AG10803 (cell line): ENCODE measurements at regions not wholly inside any gene's neighbourhood (a gene's known extent, or its start where the extent isn't known, plus 50 kb on each side); places are given as distances from the start of the nearest gene placed in this dataset.

Experiments used
- DNase-seq: peaks from one replicate; pipeline ENCODE4 v3.0.0; 2010; ENCODE audit warnings: low read depth
- H3K4me3 ChIP-seq: 2 replicates; pipeline ENCODE4 v1.5.1; 2011; ENCODE audit warnings: mild to moderate bottlenecking, low read length, control low read depth
- TF ChIP-seq, protein P1 (sequence below): conservative IDR thresholded peaks from 2 replicates; pipeline ENCODE4 v1.5.1; 2011; ENCODE audit warnings: mild to moderate bottlenecking, low read length, control low read depth, inconsistent platforms

DNA sequence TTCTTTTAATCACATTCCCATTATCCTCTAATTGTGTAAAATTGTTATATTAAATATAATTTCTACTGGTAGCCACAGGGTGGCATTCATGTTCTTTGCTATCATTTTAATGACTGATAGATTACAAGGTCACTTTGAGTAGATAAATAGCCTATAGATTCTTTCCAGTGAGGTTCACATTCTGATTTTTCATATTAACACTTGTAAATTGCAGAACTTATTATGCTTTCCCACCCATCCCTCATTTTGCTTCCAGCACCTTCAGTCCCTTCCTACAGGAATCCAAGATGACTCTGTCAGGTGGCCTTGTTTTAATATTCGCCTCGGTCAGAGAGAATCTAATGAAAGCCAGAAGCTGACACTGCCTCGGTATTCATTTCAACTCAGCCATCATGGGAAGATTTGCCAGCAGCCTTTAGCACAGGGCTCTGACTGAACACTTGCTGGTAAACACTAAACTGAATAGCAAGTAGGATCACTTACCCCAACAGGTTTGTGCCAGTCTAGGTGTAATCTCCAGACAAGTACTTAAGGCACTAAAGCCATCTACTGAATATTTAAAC, 101.2 kb upstream of the FSHR start:
- H3K4me3 ChIP-seq, result no peak overlapping the region
- TF ChIP-seq, protein P1, sequence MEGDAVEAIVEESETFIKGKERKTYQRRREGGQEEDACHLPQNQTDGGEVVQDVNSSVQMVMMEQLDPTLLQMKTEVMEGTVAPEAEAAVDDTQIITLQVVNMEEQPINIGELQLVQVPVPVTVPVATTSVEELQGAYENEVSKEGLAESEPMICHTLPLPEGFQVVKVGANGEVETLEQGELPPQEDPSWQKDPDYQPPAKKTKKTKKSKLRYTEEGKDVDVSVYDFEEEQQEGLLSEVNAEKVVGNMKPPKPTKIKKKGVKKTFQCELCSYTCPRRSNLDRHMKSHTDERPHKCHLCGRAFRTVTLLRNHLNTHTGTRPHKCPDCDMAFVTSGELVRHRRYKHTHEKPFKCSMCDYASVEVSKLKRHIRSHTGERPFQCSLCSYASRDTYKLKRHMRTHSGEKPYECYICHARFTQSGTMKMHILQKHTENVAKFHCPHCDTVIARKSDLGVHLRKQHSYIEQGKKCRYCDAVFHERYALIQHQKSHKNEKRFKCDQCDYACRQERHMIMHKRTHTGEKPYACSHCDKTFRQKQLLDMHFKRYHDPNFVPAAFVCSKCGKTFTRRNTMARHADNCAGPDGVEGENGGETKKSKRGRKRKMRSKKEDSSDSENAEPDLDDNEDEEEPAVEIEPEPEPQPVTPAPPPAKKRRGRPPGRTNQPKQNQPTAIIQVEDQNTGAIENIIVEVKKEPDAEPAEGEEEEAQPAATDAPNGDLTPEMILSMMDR, result peak; percentile 34
- DNase-seq, result peak; percentile 8

DNA sequence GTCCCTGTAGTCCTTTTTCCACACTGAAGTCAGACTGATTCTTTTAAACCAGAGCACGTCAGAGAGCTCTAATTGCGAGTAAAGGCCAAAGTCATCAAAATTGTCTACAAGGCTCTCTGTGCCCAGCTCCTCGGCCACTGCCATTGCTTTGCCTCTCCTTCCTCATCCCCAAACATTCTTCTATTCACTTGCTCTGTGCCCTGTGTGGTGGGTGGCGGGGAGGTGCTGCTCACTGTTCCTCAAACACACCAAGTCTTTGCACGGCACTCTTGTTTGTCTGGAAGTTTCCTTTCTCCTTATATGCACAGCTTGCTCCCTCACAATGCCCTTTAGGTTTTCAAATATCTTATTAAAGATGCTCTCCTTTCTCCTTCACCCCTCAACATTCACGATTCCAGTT, 100.1 kb upstream of the FSHR start:
- TF ChIP-seq, protein P1, result no peak
- no peak overlapping the region for H3K4me3 ChIP-seq
- DNase-seq, result no peak

DNA sequence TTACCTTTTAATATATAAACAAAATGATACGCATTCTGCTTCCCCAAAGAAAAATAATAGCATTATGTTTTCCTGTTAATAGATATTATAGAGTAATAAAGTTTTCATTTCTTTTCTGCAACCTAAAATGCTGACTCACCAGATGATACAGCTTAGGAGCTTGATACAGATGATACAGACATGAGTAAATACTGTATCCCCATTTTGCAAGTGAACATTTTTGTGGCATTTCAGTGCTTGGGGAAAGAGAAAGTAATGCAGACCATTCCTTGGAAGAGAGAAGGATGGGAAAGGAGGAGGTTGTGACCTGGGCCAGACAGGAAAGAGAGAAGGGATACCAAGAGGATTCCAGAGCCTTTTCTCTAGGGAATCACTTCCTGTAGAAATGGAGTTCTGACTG, 97.5 kb upstream of the FSHR start:
- TF ChIP-seq, protein P1, result no peak
- DNase-seq, result peak; percentile 91
- H3K4me3 ChIP-seq, result no peak overlapping the region

DNA sequence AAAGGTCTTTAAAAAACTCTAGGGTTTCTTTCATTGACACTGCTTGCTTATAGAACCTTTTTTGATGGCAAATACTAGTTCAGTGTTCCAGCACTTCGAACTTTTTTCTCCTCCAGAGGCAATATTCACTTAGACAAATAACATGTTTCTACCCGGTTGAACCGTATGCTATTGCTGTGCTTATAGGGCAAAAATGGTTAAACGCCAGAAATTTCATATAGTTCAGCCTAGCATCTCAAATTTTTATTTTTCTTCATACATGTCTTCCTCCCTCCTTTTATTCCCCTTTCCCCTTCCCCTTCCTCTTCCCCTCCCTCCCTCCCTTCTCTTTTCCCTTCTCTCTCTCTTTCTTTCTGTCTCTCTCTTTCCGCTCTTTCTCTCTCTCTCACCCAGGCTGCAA, 96.9 kb upstream of the FSHR start:
- H3K4me3 ChIP-seq, result no peak overlapping the region
- TF ChIP-seq, protein P1, result no peak
- DNase-seq, result no peak

DNA sequence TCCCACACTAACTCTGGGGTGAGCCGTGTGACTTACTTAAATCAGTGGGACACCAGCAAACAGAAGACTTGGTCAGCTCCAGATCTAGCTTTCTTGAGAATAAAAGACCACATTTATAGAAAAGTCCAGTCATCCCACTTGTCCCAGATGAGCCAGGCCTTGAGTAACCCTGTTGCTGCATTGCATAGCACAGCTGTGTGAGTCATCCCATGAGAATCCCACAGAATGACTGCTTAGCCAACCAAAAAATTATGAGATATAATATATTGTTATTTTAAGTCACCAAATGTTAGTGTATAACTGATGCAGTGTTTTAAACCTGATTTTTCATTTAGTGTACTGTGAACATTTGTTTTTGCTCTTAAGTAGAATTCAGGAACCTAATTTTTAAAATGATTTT, 94.2 kb upstream of the FSHR start:
- TF ChIP-seq, protein P1, result no peak
- DNase-seq, result peak; percentile 95
- H3K4me3 ChIP-seq, result no peak overlapping the region

DNA sequence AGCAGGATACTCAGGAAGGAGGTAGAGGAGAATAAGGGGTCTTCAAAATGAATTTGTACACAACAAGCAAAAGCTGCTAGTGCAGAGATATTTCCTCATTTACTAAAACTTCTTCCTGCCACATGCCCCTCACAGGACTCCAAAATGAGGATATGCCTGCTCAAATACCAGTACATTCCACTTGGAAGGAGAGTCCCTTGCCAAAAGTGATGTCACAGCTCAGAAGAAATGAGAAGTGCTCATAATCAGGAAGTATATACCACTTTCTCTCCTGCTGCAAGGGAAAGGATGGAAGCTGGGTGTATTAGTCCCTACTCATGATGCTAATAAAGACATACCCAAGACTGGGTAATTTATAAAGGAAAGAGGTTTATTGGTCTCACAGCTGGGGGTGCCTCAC, 87.7 kb upstream of the FSHR start:
- peak; percentile 75 for DNase-seq
- TF ChIP-seq, protein P1, result no peak
- no peak overlapping the region for H3K4me3 ChIP-seq

DNA sequence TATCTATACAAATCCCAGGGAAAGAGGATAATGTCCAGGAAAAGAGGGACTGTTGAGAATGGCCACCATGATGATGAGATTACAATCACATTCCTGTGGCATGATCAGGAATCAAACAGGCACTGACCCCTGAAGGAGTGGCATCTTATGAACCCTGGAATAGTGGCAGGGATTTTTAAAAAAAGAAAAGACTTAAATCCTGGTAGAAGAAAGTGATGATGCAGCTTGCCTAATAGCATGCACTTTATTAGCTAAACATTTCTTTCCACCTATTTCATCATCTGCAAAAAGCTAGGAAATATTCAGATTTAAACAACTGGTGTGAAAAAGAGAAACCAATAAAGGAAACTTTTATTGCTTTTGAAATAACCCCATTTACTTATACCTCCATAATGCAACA, 87.2 kb upstream of the FSHR start:
- H3K4me3 ChIP-seq, result no peak overlapping the region
- TF ChIP-seq, protein P1, result no peak
- DNase-seq, result peak; percentile 70
